DND-41 (cell line): ENCODE measurements at regions not wholly inside any gene's neighbourhood (a gene's known extent, or its start where the extent isn't known, plus 50 kb on each side); places are given as distances from the start of the nearest gene placed in this dataset.

ENCODE experiments used
- ATAC-seq: fragments of 200-7000 bp; cut with Tn5 transposase; 3 replicates; pipeline ENCODE4 v1.9.1; 2021; ENCODE audit warnings: low read depth; ENCODE audit not compliant: insufficient read depth
- DNase-seq: peaks from one replicate; pipeline ENCODE4 v3.0.0-alpha.2; 2020
- H2AFZ ChIP-seq: 2 replicates; pipeline ENCODE4 v1.6.0; 2012; ENCODE audit warnings: low read depth, low read length
- H3K27ac ChIP-seq: 2 replicates; pipeline ENCODE4 v1.5.1; 2012; ENCODE audit warnings: low read length, inconsistent platforms
- H3K27me3 ChIP-seq: fragments of 200-600 bp; sonication (generic); 2 replicates; pipeline ENCODE4 v1.6.0; 2012; ENCODE audit warnings: low read length, mild to moderate bottlenecking, inconsistent platforms; ENCODE audit not compliant: insufficient read depth, poor library complexity
- H3K36me3 ChIP-seq: 2 replicates; pipeline ENCODE4 v1.5.1; 2012; ENCODE audit warnings: low read length, inconsistent platforms; ENCODE audit not compliant: insufficient read depth
- H3K4me1 ChIP-seq: 2 replicates; pipeline ENCODE4 v1.5.1; 2012; ENCODE audit warnings: mild to moderate bottlenecking, low read length; ENCODE audit not compliant: insufficient read depth
- H3K4me2 ChIP-seq: 2 replicates; pipeline ENCODE4 v1.6.0; 2012; ENCODE audit warnings: mild to moderate bottlenecking, moderate library complexity, low read length, inconsistent platforms; ENCODE audit not compliant: insufficient read depth
- H3K4me3 ChIP-seq, 2 experiments: fragments of 200-600 bp in 1 of 2; shearing (Covaris generic) in 1 of 2; 2 replicates each; pipeline ENCODE4 v1.5.1; 2012 to 2016; ENCODE audit warnings: inconsistent platforms in 2 of 2, low read length in 2 of 2, mild to moderate bottlenecking in 2 of 2, low read depth in 1 of 2, moderate library complexity in 1 of 2
- H3K79me2 ChIP-seq: 2 replicates; pipeline ENCODE4 v1.6.0; 2012; ENCODE audit warnings: low read length, inconsistent platforms; ENCODE audit not compliant: insufficient read depth
- H3K9ac ChIP-seq: 2 replicates; pipeline ENCODE4 v1.6.0; 2012; ENCODE audit warnings: low read depth, mild to moderate bottlenecking, inconsistent platforms, low read length, moderate library complexity
- H3K9me3 ChIP-seq: 2 replicates; pipeline ENCODE4 v1.5.1; 2012; ENCODE audit warnings: low read length, moderate library complexity, mild to moderate bottlenecking, inconsistent platforms; ENCODE audit not compliant: insufficient read depth, severe bottlenecking
- H4K20me1 ChIP-seq: 2 replicates; pipeline ENCODE4 v1.6.0; 2012; ENCODE audit warnings: low read length; ENCODE audit not compliant: insufficient read depth
- EZH2 ChIP-seq: IDR thresholded peaks from 3 replicates; pipeline ENCODE4 v1.6.1; 2012; ENCODE audit warnings: borderline replicate concordance, low read depth, mild to moderate bottlenecking, moderate library complexity, low read length, inconsistent platforms; ENCODE audit not compliant: severe bottlenecking
- TF ChIP-seq, protein P1 (sequence below): IDR thresholded peaks from 2 replicates; pipeline ENCODE4 v1.5.1; 2012; ENCODE audit warnings: borderline replicate concordance, low read length, moderate library complexity, mild to moderate bottlenecking; ENCODE audit not compliant: poor library complexity, severe bottlenecking; ENCODE audit errors: extremely low read depth

DNA sequence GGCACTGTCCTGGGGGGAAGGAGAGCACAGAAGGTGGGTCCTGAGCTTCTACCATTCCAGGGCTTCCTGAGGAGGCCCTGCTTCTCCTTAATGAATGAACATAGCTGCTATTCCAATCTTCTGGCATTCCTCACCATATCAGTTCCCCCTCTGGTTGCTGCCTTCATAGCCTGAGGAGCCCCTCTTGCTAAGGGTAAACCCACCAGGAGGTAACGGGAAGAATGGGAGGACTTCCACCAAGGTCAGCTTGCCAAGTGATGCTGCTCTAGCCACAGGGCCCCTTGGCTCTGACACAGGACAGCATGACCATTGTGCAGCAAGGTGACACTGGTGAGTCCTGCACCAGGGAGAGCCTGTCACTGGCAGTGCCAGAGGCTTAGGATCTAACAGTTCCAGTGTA lies 1022.5 kb downstream of the TBC1D22A start:
- no peaks in the 10 kb centered on the region for H3K4me1 ChIP-seq
- H3K9me3 ChIP-seq = peaks cover 13% of the 10 kb centered on the region
- no peaks in the 10 kb centered on the region for H3K36me3 ChIP-seq
- H3K27me3 ChIP-seq = no peaks in the 10 kb centered on the region
- no peak overlapping the region for H3K27ac ChIP-seq
- H3K4me3 ChIP-seq = no peak overlapping the region
- TF ChIP-seq, protein P1, sequence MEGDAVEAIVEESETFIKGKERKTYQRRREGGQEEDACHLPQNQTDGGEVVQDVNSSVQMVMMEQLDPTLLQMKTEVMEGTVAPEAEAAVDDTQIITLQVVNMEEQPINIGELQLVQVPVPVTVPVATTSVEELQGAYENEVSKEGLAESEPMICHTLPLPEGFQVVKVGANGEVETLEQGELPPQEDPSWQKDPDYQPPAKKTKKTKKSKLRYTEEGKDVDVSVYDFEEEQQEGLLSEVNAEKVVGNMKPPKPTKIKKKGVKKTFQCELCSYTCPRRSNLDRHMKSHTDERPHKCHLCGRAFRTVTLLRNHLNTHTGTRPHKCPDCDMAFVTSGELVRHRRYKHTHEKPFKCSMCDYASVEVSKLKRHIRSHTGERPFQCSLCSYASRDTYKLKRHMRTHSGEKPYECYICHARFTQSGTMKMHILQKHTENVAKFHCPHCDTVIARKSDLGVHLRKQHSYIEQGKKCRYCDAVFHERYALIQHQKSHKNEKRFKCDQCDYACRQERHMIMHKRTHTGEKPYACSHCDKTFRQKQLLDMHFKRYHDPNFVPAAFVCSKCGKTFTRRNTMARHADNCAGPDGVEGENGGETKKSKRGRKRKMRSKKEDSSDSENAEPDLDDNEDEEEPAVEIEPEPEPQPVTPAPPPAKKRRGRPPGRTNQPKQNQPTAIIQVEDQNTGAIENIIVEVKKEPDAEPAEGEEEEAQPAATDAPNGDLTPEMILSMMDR = no peak
- TF ChIP-seq EZH2 = no peak
- H3K79me2 ChIP-seq = no peaks in the 10 kb centered on the region
- H2AFZ ChIP-seq = no peak overlapping the region
- DNase-seq = no peak
- ATAC-seq = no peak
- no peaks in the 10 kb centered on the region for H4K20me1 ChIP-seq
- H3K9ac ChIP-seq = no peak overlapping the region
- H3K4me2 ChIP-seq = no peak overlapping the region

DNA sequence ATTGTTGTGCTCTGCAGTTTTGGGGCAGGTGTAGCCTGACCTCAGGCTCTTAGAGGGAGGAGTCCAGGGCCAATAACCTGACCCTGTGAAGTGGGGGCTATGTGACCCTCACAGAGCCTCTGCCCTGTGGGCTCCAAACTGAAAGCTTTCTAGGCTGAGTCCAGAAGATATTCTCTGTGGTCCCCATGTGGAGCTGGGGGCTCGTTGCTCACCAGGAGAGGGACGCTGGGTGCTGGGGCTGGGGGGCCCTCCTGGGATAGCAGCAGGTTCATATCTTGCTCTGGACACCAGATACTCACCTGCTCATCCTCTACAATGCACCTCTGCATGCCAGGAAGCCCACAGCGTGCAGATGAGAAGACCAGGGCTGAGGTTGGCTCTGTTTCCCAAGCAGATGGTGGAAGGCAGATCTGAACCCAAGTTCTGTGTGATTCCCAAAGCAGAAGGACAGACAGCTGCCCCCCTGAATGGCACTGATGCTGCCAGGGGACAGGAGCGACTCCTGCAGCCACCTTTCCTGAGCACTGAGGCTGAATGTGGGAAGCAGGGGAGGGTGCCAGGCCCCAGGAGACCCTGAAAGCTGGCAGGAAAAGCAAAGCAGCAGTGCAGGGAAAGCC lies 1022.0 kb downstream of the TBC1D22A start:
- H3K27me3 ChIP-seq = no peaks in the 10 kb centered on the region
- H4K20me1 ChIP-seq = no peaks in the 10 kb centered on the region
- DNase-seq = no peak
- H3K4me1 ChIP-seq = no peaks in the 10 kb centered on the region
- no peak overlapping the region for H3K9ac ChIP-seq
- H2AFZ ChIP-seq = no peak overlapping the region
- H3K79me2 ChIP-seq = no peaks in the 10 kb centered on the region
- no peak for TF ChIP-seq EZH2
- TF ChIP-seq, protein P1 = no peak
- no peaks in the 10 kb centered on the region for H3K36me3 ChIP-seq
- no peak overlapping the region for H3K4me2 ChIP-seq
- H3K4me3 ChIP-seq = no peak overlapping the region
- no peak for ATAC-seq
- peaks cover 13% of the 10 kb centered on the region for H3K9me3 ChIP-seq
- H3K27ac ChIP-seq = no peak overlapping the region

DNA sequence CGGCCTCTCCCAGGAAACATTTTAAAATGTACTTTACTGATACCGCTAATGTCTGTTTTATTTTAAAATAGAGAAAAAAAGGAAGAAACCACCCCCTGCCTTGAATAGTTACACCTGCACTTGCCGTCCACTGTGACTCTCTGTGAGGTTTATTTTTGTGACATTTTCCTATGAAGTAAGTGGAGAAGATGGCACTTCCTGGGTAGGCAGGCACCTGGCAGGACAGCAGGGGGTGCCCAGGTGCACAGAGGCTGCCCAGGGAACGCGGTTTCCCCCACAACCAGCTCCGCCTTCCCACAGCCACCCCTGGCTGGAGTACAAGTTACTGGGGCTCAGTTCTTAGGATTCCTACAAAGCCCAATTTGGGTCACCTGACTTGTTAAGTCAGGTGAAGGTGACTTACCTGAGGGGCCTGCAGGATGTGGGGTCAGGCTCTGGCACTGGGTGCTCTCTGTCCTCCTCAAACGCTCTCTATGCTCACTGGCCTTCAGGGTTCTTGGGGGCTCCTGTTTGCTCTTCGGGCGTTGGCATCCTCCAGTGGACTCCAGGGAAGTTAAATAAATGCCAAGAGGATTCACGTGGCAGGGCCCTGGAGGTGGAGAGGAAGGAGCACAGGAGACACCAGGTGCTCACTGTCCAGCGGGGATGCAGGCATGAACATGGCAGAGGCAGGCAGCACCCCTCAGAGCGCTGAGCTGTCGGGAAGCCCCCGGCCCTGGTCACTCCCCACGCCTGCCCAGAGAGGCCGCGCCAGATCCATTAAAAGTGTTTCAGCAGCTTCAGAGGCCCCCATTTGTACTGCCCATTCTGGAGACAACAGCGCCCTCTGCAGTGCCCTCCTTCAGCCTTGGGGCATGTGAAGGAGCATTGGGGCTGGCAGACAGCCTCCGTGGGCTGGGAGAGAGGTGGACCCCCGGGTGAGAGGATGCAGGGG lies 1021.2 kb downstream of the TBC1D22A start:
- H4K20me1 ChIP-seq = no peaks in the 10 kb centered on the region
- H3K9me3 ChIP-seq = peaks cover 13% of the 10 kb centered on the region
- DNase-seq (no peak), ATAC-seq (no peak)
- no peak overlapping the region for H2AFZ ChIP-seq
- TF ChIP-seq, protein P1 = no peak
- TF ChIP-seq EZH2 = no peak
- H3K27me3 ChIP-seq = no peaks in the 10 kb centered on the region
- H3K9ac ChIP-seq = no peak overlapping the region
- H3K4me2 ChIP-seq = no peak overlapping the region
- no peak overlapping the region for H3K27ac ChIP-seq
- H3K4me3 ChIP-seq = no peak overlapping the region
- no peaks in the 10 kb centered on the region for H3K79me2 ChIP-seq
- no peaks in the 10 kb centered on the region for H3K4me1 ChIP-seq
- no peaks in the 10 kb centered on the region for H3K36me3 ChIP-seq
